ENCODE measurements at regions not wholly inside any gene's neighbourhood (a gene's known extent, or its start where the extent isn't known, plus 50 kb on each side); places are given as distances from the start of the nearest gene placed in this dataset.

DNA sequence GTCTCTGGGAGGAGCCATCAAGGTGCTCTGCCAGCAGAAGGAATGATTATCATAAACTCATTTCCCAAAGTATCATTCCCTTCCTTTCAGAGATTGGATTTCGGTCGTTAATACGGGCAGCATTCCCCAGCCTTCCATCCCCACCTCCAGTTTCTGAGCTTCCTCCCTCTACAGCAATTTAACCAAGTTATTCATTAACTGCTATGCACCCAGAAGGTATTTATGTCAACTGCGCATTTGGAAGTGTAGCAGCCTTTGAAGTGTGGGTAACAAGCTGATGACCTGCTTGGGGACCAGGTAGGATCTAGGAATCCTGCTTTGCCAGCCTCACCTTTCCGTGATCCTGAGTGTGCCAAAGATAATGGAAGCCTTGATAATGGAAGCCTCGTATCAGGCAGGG is 172.4 kb upstream of the IGSF21 start:
- TF ChIP-seq POLR2A (IDR thresholded peaks at IDR 0.05) (no peak), POLR2AphosphoS5 (IDR thresholded peaks at IDR 0.05) (no peak)
- TF ChIP-seq, protein P1, sequence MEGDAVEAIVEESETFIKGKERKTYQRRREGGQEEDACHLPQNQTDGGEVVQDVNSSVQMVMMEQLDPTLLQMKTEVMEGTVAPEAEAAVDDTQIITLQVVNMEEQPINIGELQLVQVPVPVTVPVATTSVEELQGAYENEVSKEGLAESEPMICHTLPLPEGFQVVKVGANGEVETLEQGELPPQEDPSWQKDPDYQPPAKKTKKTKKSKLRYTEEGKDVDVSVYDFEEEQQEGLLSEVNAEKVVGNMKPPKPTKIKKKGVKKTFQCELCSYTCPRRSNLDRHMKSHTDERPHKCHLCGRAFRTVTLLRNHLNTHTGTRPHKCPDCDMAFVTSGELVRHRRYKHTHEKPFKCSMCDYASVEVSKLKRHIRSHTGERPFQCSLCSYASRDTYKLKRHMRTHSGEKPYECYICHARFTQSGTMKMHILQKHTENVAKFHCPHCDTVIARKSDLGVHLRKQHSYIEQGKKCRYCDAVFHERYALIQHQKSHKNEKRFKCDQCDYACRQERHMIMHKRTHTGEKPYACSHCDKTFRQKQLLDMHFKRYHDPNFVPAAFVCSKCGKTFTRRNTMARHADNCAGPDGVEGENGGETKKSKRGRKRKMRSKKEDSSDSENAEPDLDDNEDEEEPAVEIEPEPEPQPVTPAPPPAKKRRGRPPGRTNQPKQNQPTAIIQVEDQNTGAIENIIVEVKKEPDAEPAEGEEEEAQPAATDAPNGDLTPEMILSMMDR (IDR thresholded peaks at IDR 0.05 in 8 of 11, conservative IDR thresholded peaks at IDR 0.05 in 3 of 11): no peak
- Histone ChIP-seq H3K4me1 (no peaks in the 10 kb centered on the region), H3K27me3 (replicated peaks in 1 of 7) (peaks cover 0 to 55% (median 4%) of the 10 kb centered on the region in 7 donors), H3K9me3 (peaks cover 0 to 11% (median 0%) of the 10 kb centered on the region in 8 donors), H3K36me3 (no peaks in the 10 kb centered on the region), H3K4me3 (no peak overlapping the region), H3K27ac (no peak overlapping the region)
- WGBS, 5 donors: 71 to 86% (median 80%) methylated on average over 6 of the region's 6 CpGs
- no peak for DNase-seq
- intact Hi-C loops (cut with DNase I; ENCODE audit: low total_unique reads): no loop called here

GRCh38 chr1:17941431-17942189 is 166.0 kb upstream of the IGSF21 start:
- Histone ChIP-seq H3K9me3 (no peaks in the 10 kb centered on the region), H3K4me1 (no peaks in the 10 kb centered on the region), H3K4me3 (no peak overlapping the region), H3K36me3 (no peaks in the 10 kb centered on the region), H3K27ac (no peak overlapping the region), H3K27me3 (replicated peaks in 1 of 7) (peaks cover 0 to 46% (median 0%) of the 10 kb centered on the region in 7 donors)
- TF ChIP-seq POLR2A (IDR thresholded peaks at IDR 0.05): no peak
- TF ChIP-seq, protein P1 (IDR thresholded peaks at IDR 0.05 in 8 of 11, conservative IDR thresholded peaks at IDR 0.05 in 3 of 11): no peak
- no peak for TF ChIP-seq POLR2AphosphoS5 (IDR thresholded peaks at IDR 0.05)
- WGBS, 5 donors: 55 to 84% (median 69%) methylated on average over 6 of the region's 6 CpGs
- intact Hi-C loops (cut with DNase I; ENCODE audit: low total_unique reads): no loop called here
- DNase-seq: no peak

GRCh38 chr1:17943506-17943905 is 164.1 kb upstream of the IGSF21 start:
- Histone ChIP-seq H3K36me3 (no peaks in the 10 kb centered on the region), H3K27ac (no peak overlapping the region), H3K4me3 (no peak overlapping the region), H3K4me1 (no peaks in the 10 kb centered on the region), H3K27me3 (replicated peaks in 1 of 7) (peaks cover 0 to 43% (median 0%) of the 10 kb centered on the region in 7 donors), H3K9me3 (no peaks in the 10 kb centered on the region)
- 71 to 79% (median 78%) methylated on average over 2 of the region's 2 CpGs for WGBS, 5 donors
- DNase-seq: no peak
- TF ChIP-seq, protein P1 (IDR thresholded peaks at IDR 0.05 in 8 of 11, conservative IDR thresholded peaks at IDR 0.05 in 3 of 11): no peak
- TF ChIP-seq POLR2A (IDR thresholded peaks at IDR 0.05) (no peak), POLR2AphosphoS5 (IDR thresholded peaks at IDR 0.05) (no peak)
- intact Hi-C loops (cut with DNase I; ENCODE audit: low total_unique reads): no loop called here

DNA sequence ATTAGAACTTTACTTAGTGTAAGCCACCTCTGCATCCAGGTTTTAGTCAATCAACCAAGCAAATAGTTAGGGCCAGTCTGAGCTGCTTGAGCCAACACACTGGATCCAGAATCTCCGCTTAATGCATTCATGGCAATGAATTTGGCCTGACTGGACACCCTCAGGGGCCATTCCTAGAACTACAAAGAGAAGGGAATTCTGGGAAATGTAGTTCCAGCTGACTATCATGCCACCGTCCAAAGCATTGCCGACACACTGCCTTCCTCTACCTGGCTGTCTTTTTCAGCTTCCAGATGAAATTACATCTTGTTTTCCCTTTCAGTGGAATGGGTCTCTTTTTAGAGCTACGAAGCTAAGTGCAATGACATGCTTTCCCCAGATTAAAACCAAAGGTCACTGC is 163.0 kb upstream of the IGSF21 start:
- 60 to 71% (median 67%) methylated on average over 4 of the region's 4 CpGs for WGBS, 5 donors
- Histone ChIP-seq H3K4me1 (no peaks in the 10 kb centered on the region), H3K27me3 (replicated peaks in 1 of 7) (peaks cover 0 to 52% (median 0%) of the 10 kb centered on the region in 7 donors), H3K4me3 (no peak overlapping the region), H3K27ac (no peak overlapping the region), H3K9me3 (no peaks in the 10 kb centered on the region), H3K36me3 (no peaks in the 10 kb centered on the region)
- TF ChIP-seq, protein P1 (IDR thresholded peaks at IDR 0.05 in 8 of 11, conservative IDR thresholded peaks at IDR 0.05 in 3 of 11): no peak
- no peak for TF ChIP-seq POLR2AphosphoS5 (IDR thresholded peaks at IDR 0.05)
- intact Hi-C loops (cut with DNase I; ENCODE audit: low total_unique reads): no loop called here
- DNase-seq: no peak

Measured in spleen (tissue), 11 donors.